ENCODE measurements at regions not wholly inside any gene's neighbourhood (a gene's known extent, or its start where the extent isn't known, plus 50 kb on each side); places are given as distances from the start of the nearest gene placed in this dataset.

DNA sequence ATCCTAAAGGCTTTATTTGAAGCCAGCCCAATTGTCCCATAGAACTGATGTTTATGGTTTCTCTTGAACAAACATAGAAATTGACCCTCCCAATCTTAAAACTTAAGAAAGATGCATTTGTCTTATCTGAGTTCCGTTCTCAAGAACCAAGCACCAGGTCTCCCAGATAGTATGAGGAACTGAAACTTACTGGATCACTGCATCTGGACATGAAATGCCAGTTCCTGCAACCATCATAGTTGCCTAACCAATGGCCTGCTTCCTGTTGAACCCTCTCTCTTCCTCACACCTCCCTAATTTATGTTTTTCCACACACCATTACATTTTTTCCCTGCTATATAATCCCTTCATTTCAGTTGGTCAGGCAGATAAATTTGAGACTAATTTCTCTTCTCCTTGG, 478.9 kb downstream of the HTR1A start:
- Histone ChIP-seq H3K4me1 (no peaks in the 10 kb centered on the region), H3K27ac (no peak overlapping the region), H3K27me3 (ENCODE audit: insufficient read depth in 3 of 3, low read length in 2 of 3) (no peaks in the 10 kb centered on the region), H3K36me3 (ENCODE audit: insufficient read depth in 1 of 2, low read depth in 1 of 2) (no peaks in the 10 kb centered on the region), H3K4me3 (no peak overlapping the region), H3K9me3 (peaks cover 4% of the 10 kb centered on the region)
- intact Hi-C loops (cut with DNase I), result no loop called here
- DNase-seq (no peak), ATAC-seq (no peak)
- TF ChIP-seq, protein P1, sequence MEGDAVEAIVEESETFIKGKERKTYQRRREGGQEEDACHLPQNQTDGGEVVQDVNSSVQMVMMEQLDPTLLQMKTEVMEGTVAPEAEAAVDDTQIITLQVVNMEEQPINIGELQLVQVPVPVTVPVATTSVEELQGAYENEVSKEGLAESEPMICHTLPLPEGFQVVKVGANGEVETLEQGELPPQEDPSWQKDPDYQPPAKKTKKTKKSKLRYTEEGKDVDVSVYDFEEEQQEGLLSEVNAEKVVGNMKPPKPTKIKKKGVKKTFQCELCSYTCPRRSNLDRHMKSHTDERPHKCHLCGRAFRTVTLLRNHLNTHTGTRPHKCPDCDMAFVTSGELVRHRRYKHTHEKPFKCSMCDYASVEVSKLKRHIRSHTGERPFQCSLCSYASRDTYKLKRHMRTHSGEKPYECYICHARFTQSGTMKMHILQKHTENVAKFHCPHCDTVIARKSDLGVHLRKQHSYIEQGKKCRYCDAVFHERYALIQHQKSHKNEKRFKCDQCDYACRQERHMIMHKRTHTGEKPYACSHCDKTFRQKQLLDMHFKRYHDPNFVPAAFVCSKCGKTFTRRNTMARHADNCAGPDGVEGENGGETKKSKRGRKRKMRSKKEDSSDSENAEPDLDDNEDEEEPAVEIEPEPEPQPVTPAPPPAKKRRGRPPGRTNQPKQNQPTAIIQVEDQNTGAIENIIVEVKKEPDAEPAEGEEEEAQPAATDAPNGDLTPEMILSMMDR (IDR thresholded peaks at IDR 0.05), result no peak
- 73 to 86% (median 84%) methylated on average over 1 of the region's 1 CpG for WGBS, 3 donors

DNA sequence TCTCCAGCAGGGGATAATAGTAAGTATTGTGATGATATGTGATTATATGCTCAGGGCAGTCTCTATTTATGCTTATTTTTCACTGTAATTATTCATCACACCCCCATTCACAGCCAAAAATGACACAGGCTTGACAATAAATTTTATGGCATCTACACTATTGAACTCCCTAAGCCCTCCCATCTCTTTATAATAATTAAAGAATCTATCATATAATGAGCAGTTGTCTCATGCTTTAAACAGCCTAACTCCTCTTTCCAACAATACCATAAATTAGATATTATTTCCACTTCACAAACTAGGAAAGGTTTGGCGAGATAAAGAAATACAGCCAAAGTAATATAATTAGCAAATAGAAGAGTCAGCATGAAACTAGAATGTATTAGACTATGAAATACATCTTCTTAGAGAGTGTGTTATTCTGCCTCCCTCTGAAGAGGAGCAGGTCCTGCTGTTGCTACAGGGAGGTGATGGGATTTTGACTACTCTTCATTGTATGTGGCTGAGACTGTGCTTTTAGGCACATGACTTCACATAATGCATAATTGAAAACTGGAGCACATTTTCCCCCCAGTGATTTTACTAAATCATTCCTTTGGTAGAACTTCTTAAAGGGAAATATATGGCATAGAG, 488.8 kb downstream of the HTR1A start:
- TF ChIP-seq, protein P1 (IDR thresholded peaks at IDR 0.05), result no peak
- intact Hi-C loops (cut with DNase I), result no loop called here
- WGBS, 3 donors, result 61 to 70% (median 65%) methylated on average over 1 of the region's 1 CpG
- H3K4me3 ChIP-seq, result no peak overlapping the region
- no peak for DNase-seq
- no peaks in the 10 kb centered on the region for H3K4me1 ChIP-seq
- ATAC-seq, result no peak
- H3K27me3 ChIP-seq (ENCODE audit: insufficient read depth in 3 of 3, low read length in 2 of 3), result no peaks in the 10 kb centered on the region
- H3K9me3 ChIP-seq, result no peaks in the 10 kb centered on the region
- no peaks in the 10 kb centered on the region for H3K36me3 ChIP-seq (ENCODE audit: insufficient read depth in 1 of 2, low read depth in 1 of 2)
- no peak overlapping the region for H3K27ac ChIP-seq

DNA sequence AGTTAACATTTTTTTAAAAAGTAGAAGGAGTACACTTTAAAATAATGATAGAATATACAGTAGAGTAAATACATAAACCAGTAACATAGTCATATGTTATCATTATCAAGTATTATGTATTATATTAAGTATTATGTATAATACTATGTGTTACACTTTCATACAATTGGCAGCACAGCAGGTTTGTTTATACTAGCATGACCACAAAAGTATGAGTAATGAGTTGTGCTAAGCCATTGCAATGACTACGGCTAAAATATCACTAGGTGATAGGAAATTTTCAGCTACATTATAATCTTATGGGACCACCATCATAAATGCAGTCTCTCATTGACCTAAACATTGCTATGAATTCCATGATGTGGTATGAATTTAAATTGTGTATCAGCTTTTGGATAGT, 506.0 kb downstream of the HTR1A start:
- DNase-seq, result no peak
- no peak for ATAC-seq
- TF ChIP-seq, protein P1 (IDR thresholded peaks at IDR 0.05), result no peak
- Histone ChIP-seq H3K9me3 (no peaks in the 10 kb centered on the region), H3K4me1 (no peaks in the 10 kb centered on the region), H3K27me3 (ENCODE audit: insufficient read depth in 3 of 3, low read length in 2 of 3) (no peaks in the 10 kb centered on the region), H3K36me3 (ENCODE audit: insufficient read depth in 1 of 2, low read depth in 1 of 2) (no peaks in the 10 kb centered on the region), H3K4me3 (no peak overlapping the region), H3K27ac (no peak overlapping the region)
- intact Hi-C loops (cut with DNase I), result no loop called here
- 89 to 97% (median 89%) methylated on average over 1 of the region's 1 CpG for WGBS, 3 donors

DNA sequence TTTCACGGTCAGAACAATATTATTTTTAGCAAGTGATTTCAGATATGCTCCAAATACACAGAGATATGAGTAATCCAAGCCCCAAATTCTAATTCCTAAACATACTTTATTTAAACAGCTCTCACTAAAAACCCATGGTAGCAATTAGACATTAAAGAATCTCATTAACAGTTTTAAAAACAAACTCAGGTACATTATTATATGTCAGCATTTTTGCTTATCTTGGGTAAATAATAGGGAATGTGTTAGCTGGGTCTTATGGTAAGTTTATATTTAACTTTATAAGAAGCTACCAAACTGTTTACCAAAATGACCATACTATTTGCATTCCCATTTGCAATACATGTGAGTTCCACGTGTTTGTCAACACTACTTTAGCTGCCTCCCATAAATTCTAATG, 511.1 kb downstream of the HTR1A start:
- no peak for DNase-seq
- H3K36me3 ChIP-seq (ENCODE audit: insufficient read depth in 1 of 2, low read depth in 1 of 2), result no peaks in the 10 kb centered on the region
- no peaks in the 10 kb centered on the region for H3K27me3 ChIP-seq (ENCODE audit: insufficient read depth in 3 of 3, low read length in 2 of 3)
- intact Hi-C loops (cut with DNase I), result no loop called here
- no peak overlapping the region for H3K4me3 ChIP-seq
- 33 to 69% (median 46%) methylated on average over 2 of the region's 2 CpGs for WGBS, 3 donors
- H3K27ac ChIP-seq, result no peak overlapping the region
- TF ChIP-seq, protein P1 (IDR thresholded peaks at IDR 0.05), result no peak
- no peak for ATAC-seq
- H3K9me3 ChIP-seq, result no peaks in the 10 kb centered on the region
- no peaks in the 10 kb centered on the region for H3K4me1 ChIP-seq

DNA sequence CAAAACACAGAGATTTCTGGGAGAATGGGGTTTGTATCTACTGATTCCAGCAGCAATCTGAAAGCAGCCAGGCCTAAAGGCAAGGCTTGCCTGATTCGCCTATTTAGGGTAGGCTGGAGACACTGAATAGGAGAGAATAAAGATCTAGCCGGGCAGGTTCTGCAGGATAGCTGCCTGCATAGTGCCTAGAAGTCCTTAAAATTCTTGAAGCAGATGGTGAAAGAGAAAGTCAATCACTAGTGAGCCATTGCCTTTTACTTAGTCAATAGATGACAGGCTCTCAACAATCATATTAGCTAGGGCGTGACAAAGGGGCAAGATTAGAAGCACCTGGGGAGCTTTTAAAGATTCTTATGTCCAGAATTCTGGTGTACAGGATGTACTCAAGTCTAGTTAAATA, 522.7 kb downstream of the HTR1A start:
- ATAC-seq, result no peak
- TF ChIP-seq, protein P1 (IDR thresholded peaks at IDR 0.05), result no peak
- no peaks in the 10 kb centered on the region for H3K27me3 ChIP-seq (ENCODE audit: insufficient read depth in 3 of 3, low read length in 2 of 3)

More for the DNA sequence above, 522.7 kb downstream of the HTR1A start:
- no peaks in the 10 kb centered on the region for H3K9me3 ChIP-seq
- intact Hi-C loops (cut with DNase I), result no loop called here
- H3K36me3 ChIP-seq (ENCODE audit: insufficient read depth in 1 of 2, low read depth in 1 of 2), result no peaks in the 10 kb centered on the region
- DNase-seq, result no peak
- no peak overlapping the region for H3K4me3 ChIP-seq
- H3K27ac ChIP-seq, result no peak overlapping the region
- no peaks in the 10 kb centered on the region for H3K4me1 ChIP-seq
- WGBS, 3 donors, result 81 to 85% (median 83%) methylated on average over 3 of the region's 3 CpGs
